HCT116 (cell line): ENCODE measurements at regions not wholly inside any gene's neighbourhood (a gene's known extent, or its start where the extent isn't known, plus 50 kb on each side); places are given as distances from the start of the nearest gene placed in this dataset.

Source experiments
- EZH2 ChIP-seq: fragments of 200-600 bp; sonication (generic); IDR thresholded peaks from 2 replicates; pipeline ENCODE4 v1.6.1; 2017; ENCODE audit warnings: antibody characterized with exemption, mixed run types
- POLR2A ChIP-seq: IDR thresholded peaks from 2 replicates; pipeline ENCODE4 v1.7.0; 2011; ENCODE audit warnings: borderline replicate concordance; ENCODE audit not compliant: insufficient read depth, insufficient read length; ENCODE audit errors: extremely low read depth
- SIN3A ChIP-seq: IDR thresholded peaks from 2 replicates; pipeline ENCODE4 v1.6.1; 2012; ENCODE audit warnings: low read depth
- SP1 ChIP-seq: IDR thresholded peaks from 2 replicates; pipeline ENCODE4 v1.6.1; 2012; ENCODE audit warnings: low read depth
- TF ChIP-seq, protein P1 (sequence below), 3 experiments: fragments of 200-600 bp in 1 of 3; sonication (generic) in 1 of 3; IDR thresholded peaks in 2 of 3; conservative IDR thresholded peaks in 1 of 3; 2 replicates each; pipeline ENCODE4 v1.5.1; 2012 to 2017; ENCODE audit warnings: low read depth in 2 of 3, low read length in 2 of 3, antibody characterized with exemption in 1 of 3, borderline replicate concordance in 1 of 3, control low read depth in 1 of 3, mild to moderate bottlenecking in 1 of 3, mixed read lengths in 1 of 3, mixed run types in 1 of 3, moderate library complexity in 1 of 3; ENCODE audit not compliant: insufficient read depth in 1 of 3

DNA sequence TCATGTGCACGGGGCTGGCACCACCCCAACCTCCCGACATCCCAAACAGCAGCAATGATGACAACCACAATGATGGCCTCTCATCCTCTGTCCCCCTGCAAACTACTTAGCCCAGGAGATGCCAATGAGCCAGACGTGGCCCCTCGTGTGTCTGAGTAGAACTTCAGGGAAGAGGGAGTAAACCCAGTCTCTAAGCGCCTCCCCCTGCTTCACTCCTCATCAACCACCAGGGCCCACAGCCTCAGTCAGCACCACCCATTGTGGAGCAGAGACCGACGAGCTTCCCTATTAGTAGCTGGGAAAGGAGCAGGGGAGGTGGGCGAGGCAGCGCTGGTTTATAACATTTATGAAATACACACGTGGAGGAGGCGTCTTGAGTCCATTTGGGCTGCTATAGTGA is 182.7 kb upstream of the SFSWAP start:
- TF ChIP-seq, protein P1, sequence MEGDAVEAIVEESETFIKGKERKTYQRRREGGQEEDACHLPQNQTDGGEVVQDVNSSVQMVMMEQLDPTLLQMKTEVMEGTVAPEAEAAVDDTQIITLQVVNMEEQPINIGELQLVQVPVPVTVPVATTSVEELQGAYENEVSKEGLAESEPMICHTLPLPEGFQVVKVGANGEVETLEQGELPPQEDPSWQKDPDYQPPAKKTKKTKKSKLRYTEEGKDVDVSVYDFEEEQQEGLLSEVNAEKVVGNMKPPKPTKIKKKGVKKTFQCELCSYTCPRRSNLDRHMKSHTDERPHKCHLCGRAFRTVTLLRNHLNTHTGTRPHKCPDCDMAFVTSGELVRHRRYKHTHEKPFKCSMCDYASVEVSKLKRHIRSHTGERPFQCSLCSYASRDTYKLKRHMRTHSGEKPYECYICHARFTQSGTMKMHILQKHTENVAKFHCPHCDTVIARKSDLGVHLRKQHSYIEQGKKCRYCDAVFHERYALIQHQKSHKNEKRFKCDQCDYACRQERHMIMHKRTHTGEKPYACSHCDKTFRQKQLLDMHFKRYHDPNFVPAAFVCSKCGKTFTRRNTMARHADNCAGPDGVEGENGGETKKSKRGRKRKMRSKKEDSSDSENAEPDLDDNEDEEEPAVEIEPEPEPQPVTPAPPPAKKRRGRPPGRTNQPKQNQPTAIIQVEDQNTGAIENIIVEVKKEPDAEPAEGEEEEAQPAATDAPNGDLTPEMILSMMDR (IDR thresholded peaks at IDR 0.05 in 2 of 3, conservative IDR thresholded peaks at IDR 0.05 in 1 of 3; ENCODE audit: borderline replicate concordance in 1 of 3, insufficient read depth in 1 of 3, low read depth in 2 of 3, low read length in 2 of 3), result no peak
- TF ChIP-seq POLR2A (no peak), SIN3A (no peak), EZH2 (no peak), SP1 (no peak)
